Effector memory CD4-positive, alpha-beta T cell (primary cell): ENCODE measurements at regions not wholly inside any gene's neighbourhood (a gene's known extent, or its start where the extent isn't known, plus 50 kb on each side); places are given as distances from the start of the nearest gene placed in this dataset.

ENCODE experiments used
- DNase-seq, 3 donors: peaks; one replicate each; pipeline ENCODE4 v3.0.0-alpha.2; 2020
- H3K27ac ChIP-seq: 2 replicates; pipeline ENCODE4 v1.7.0; 2013; ENCODE audit warnings: mild to moderate bottlenecking, low read length, moderate library complexity; ENCODE audit not compliant: insufficient read depth, poor library complexity, severe bottlenecking
- H3K27me3 ChIP-seq: replicated peaks from 2 replicates; pipeline ENCODE4 v1.7.0; 2013; ENCODE audit warnings: mild to moderate bottlenecking, low read length; ENCODE audit not compliant: insufficient read depth, control insufficient read depth, poor library complexity, severe bottlenecking
- H3K36me3 ChIP-seq: 2 replicates; pipeline ENCODE4 v1.7.0; 2013; ENCODE audit warnings: mild to moderate bottlenecking, low read length, moderate library complexity; ENCODE audit not compliant: control insufficient read depth, insufficient read depth
- H3K4me1 ChIP-seq: 2 replicates; pipeline ENCODE4 v1.7.0; 2013; ENCODE audit warnings: low read length, mild to moderate bottlenecking; ENCODE audit not compliant: control insufficient read depth, insufficient read depth, poor library complexity, severe bottlenecking
- H3K4me3 ChIP-seq: 2 replicates; pipeline ENCODE4 v1.7.0; 2013; ENCODE audit warnings: low read length, low read depth, mild to moderate bottlenecking; ENCODE audit not compliant: insufficient read depth, poor library complexity, severe bottlenecking
- H3K9me3 ChIP-seq: 2 replicates; pipeline ENCODE4 v1.7.0; 2013; ENCODE audit warnings: mild to moderate bottlenecking, low read length, moderate library complexity; ENCODE audit not compliant: control insufficient read depth

DNA sequence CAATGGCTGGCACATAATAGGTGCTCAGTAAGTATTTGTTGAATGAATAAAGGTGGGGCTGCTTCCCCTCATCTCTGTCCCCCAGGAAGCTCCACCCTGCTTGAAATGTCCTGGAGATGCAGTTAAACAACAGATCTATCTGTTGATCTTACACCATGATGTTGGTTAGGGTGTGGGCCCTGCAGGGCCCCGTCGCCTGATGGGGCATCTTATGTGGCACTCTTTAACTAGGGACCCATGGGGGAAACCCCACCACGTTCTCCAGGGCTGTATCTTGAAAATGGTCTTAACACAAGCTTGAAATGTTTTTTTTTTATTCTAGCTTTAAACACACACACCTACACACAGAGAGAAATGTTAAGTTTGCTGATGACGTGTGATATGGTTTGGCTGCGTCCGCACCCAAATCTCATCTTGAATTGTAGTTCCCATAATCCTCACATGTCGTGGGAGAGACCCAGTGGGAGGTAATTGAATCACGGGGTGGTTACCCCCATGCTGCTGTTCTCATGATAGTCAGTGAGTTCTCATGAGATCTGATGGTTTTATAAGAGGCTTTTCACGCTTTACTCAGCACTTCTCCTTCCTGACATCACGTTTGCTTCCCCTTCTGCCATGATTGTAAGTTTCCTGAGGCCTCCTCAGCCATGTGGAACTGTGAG lies 741.7 kb downstream of the VRK1 start:
- Histone ChIP-seq H3K36me3 (no peaks in the 10 kb centered on the region), H3K27ac (no peak overlapping the region), H3K9me3 (no peaks in the 10 kb centered on the region), H3K4me3 (no peak overlapping the region), H3K27me3 (no peaks in the 10 kb centered on the region), H3K4me1 (no peaks in the 10 kb centered on the region)
- DNase-seq: no peak

DNA sequence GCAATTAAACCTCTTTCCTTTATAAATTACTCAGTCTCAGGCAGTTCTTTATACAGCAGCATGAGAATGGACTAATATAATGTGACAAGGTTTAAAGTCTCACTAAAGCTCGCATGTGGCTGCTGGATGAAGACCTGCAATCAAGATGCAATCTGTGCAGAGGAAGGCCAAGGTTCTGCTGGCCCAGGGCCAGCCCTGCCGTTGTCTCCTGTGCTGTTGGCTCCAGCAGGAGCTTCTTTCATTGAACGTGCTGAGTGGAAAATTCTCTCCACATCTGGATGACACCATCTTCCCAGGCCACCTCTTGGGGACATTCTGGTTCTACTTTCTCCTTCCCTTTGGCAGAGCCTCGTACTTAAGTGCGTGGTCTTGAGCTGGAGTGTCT lies 742.2 kb downstream of the VRK1 start:
- Histone ChIP-seq H3K9me3 (no peaks in the 10 kb centered on the region), H3K36me3 (no peaks in the 10 kb centered on the region), H3K4me3 (no peak overlapping the region), H3K4me1 (no peaks in the 10 kb centered on the region), H3K27ac (no peak overlapping the region), H3K27me3 (no peaks in the 10 kb centered on the region)
- no peak for DNase-seq

DNA sequence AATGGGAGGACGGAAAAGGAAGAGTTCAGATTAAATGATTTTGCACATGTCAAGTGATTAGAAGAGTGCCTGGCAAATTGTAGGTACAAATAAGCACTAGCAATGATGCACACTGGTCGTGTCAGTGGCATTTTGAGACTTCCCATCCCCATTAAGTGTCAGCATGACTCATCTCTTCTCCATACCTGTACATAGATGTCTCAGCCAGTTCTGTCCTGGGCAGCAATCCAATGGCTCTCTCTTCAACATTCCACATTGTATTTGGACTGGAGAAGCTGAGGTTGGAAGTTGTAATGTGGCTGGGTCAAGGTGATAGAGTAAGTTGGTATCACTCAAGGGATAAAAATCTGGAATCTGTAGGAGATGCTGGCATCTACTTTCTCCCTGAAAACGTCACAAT lies 742.7 kb downstream of the VRK1 start:
- Histone ChIP-seq H3K4me1 (no peaks in the 10 kb centered on the region), H3K27ac (no peak overlapping the region), H3K36me3 (no peaks in the 10 kb centered on the region), H3K4me3 (no peak overlapping the region), H3K27me3 (no peaks in the 10 kb centered on the region), H3K9me3 (no peaks in the 10 kb centered on the region)
- no peak for DNase-seq

DNA sequence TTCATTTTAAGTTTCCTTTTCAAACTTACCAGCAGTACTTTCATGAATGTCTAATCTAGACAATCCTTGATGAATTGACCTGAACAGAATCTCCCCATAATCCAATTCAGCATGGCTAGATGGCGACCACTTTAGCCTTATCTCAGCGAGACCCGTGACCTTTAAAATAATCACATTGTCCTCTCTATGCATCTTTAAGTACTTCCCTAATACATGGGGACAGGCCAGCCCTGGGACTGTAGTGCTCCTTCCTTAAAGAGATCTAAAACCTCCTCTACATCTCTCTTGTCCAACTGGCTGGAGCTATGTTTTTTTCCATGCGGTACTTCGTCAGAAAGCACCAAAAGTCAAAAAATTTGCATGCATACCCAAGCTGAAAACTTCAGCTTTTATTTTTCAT lies 746.0 kb downstream of the VRK1 start:
- no peaks in the 10 kb centered on the region for H3K36me3 ChIP-seq
- no peak overlapping the region for H3K4me3 ChIP-seq
- H3K9me3 ChIP-seq: no peaks in the 10 kb centered on the region
- H3K4me1 ChIP-seq: no peaks in the 10 kb centered on the region
- H3K27me3 ChIP-seq: no peaks in the 10 kb centered on the region
- no peak overlapping the region for H3K27ac ChIP-seq
- DNase-seq: no peak

DNA sequence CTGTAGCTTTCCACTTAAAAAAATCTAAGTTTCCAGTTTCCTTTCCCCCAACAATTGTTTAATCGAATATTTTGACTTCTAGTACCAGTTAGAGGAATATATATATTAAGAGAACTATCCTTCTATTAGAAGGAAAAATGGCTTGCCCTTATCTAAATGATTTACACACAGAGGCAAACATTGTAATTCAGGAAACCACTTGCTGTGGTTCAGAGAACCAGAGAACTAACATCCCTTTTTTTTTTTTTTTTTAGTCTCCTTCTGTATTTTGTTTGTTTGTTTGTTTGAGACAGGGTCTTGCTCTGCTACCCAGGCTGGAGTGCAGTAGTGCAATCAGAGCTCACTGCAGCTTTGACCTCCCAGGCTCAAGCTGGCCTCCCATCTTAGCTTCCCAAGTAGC lies 746.6 kb downstream of the VRK1 start:
- Histone ChIP-seq H3K36me3 (no peaks in the 10 kb centered on the region), H3K4me1 (no peaks in the 10 kb centered on the region), H3K9me3 (no peaks in the 10 kb centered on the region), H3K27me3 (no peaks in the 10 kb centered on the region), H3K4me3 (no peak overlapping the region), H3K27ac (no peak overlapping the region)
- DNase-seq: no peak

DNA sequence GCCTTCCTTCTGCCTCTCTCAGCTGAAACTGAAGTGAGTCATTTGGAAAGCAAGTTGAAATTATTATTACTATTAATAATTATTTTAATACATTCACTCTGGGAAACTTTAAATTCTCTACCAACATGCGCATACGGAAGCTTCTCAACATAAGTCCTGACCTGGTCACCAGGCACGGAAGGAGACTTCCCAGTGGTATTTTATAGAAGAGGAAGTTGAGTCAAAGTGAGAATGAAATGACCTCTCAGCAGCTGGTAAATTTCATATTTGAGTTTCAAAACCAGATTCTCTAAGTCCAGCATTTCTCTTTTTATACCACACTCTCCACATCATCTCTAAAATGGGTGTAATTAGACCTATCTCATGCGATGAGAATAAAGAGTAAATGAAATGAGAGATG lies 747.4 kb downstream of the VRK1 start:
- no peaks in the 10 kb centered on the region for H3K9me3 ChIP-seq
- H3K27me3 ChIP-seq: no peaks in the 10 kb centered on the region
- no peak overlapping the region for H3K4me3 ChIP-seq
- no peak for DNase-seq
- no peaks in the 10 kb centered on the region for H3K36me3 ChIP-seq
- H3K27ac ChIP-seq: no peak overlapping the region
- no peaks in the 10 kb centered on the region for H3K4me1 ChIP-seq

DNA sequence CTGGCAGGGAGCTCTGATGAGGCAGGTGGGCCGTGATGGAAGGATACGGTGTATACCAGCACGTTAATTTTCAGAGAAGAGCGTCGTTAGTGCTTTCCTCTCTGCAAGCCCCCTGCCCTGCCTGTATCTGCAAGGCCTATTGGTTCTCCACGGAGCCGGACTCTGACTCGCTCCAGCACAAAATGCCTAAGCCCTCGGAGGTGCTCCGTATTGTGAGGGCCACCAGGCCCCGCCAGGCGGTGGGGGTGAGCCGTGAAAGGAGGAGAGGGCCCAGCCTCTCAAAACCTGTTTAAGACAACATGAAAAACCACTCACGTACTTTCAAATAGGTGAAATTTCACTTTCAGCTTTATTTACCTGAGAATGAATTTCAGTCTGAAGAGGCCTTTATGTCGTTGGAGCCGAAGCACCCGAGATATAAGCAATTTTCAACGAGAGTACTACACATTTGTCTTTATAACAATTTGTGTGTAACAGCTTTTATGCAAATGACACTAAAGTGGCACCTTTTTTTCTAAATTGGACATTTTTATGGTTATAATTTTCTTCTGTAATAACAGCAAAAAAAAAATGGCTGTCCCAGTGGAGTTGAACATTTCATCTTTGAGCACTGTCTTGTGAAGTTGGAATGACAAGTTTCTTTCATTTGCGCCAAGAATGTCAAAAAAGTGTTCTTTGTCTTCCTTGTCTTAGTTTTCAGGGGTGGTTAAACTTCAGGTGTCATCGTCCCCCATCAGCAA lies 749.5 kb downstream of the VRK1 start:
- no peaks in the 10 kb centered on the region for H3K9me3 ChIP-seq
- no peak overlapping the region for H3K27ac ChIP-seq
- no peaks in the 10 kb centered on the region for H3K36me3 ChIP-seq
- no peak for DNase-seq
- H3K4me1 ChIP-seq: no peaks in the 10 kb centered on the region
- no peaks in the 10 kb centered on the region for H3K27me3 ChIP-seq
- no peak overlapping the region for H3K4me3 ChIP-seq

DNA sequence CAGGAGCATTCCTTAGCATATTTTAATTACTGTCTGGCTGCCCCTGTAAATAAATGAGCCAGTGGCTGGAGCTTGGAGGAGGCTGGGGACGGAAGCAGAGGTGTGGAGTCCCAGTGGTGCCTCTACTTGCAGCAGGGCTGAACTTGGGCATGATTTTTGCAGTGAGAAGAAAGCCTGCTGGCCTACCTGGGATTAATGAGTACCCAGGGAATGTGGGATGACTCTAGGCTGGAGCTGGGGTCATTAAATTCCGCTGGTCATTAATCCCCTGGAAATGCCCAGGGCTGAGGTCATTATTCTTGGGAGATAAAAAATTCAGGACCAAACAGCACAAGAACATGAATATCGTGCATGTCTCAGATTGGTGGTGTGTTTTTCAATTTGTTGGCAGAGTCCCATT lies 753.3 kb downstream of the VRK1 start:
- Histone ChIP-seq H3K4me3 (no peak overlapping the region), H3K9me3 (no peaks in the 10 kb centered on the region), H3K27ac (no peak overlapping the region), H3K4me1 (no peaks in the 10 kb centered on the region), H3K27me3 (no peaks in the 10 kb centered on the region), H3K36me3 (no peaks in the 10 kb centered on the region)
- no peak for DNase-seq

DNA sequence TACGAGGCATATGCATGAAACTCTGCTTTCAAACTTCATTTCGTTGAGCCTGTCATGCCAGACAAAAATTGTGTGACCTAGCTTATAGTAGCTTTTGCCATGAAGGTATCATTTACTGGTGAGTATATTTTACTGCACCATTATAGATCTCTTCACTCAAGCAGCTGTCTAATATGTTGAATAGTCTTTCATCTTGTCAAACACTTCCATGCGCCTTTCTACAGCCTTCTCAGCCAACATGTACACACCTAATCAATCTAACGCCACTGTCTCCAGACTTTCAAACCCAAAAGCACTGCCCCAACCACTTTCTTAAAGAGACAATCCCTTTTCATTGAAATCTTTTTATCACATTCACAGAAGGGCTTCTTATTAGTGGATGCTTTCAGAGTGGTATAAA lies 757.4 kb downstream of the VRK1 start:
- DNase-seq: no peak
- no peak overlapping the region for H3K27ac ChIP-seq
- H3K27me3 ChIP-seq: no peaks in the 10 kb centered on the region
- H3K4me1 ChIP-seq: no peaks in the 10 kb centered on the region
- H3K36me3 ChIP-seq: no peaks in the 10 kb centered on the region
- no peaks in the 10 kb centered on the region for H3K9me3 ChIP-seq
- H3K4me3 ChIP-seq: no peak overlapping the region

DNA sequence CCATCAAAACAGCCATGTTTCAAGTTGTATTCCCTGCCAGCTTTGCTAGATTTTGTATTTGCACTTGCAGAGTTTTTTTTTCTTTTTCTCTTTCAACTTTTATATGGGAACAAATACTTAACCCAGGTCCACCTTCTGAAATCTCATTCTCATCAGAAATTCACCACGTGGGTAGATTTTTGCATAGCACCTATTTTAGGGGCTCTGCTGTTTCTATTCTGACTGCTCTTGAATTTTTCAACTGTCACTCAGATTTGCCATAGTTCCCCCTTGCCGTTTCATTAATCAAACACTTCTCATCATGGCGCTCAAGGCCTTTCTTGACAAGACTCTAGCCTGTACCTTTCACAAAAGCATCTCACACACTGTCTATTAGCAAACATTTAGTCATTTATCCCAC lies 767.2 kb downstream of the VRK1 start:
- H3K4me3 ChIP-seq: no peak overlapping the region
- H3K36me3 ChIP-seq: no peaks in the 10 kb centered on the region
- H3K9me3 ChIP-seq: no peaks in the 10 kb centered on the region
- no peaks in the 10 kb centered on the region for H3K27me3 ChIP-seq
- H3K4me1 ChIP-seq: no peaks in the 10 kb centered on the region
- H3K27ac ChIP-seq: no peak overlapping the region
- no peak for DNase-seq
